OCI-M1 (cell line): ENCODE measurements at regions not wholly inside any gene's neighbourhood (a gene's known extent, or its start where the extent isn't known, plus 50 kb on each side); places are given as distances from the start of the nearest gene placed in this dataset.

Experiments
- DNase-seq: peaks from one replicate; lab custom pipeline; 2025; lab: John Stamatoyannopoulos, UW

DNA sequence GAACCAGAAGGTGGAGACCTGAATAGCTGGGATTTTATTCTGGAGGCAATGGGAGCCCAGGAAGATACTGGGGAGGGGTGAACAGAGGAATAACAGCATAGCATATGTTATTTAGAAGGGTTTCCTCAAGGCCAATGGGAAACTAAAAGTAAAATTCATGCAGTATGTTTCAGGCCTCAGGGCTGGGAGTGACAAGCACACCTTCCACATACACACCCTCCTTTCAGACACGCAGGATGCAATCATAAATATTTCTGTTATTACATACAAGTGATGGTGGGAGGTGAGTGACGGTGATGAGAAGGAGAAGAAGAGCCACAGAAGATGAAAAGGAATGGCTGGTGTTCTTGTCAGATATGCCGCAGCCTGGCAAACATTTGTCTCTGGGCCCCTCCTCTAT, 106.1 kb upstream of the FLRT2 start:
- no peak for DNase-seq

GRCh38 chr14:85425507-85425906, 104.4 kb upstream of the FLRT2 start:
- DNase-seq, result no peak

DNA sequence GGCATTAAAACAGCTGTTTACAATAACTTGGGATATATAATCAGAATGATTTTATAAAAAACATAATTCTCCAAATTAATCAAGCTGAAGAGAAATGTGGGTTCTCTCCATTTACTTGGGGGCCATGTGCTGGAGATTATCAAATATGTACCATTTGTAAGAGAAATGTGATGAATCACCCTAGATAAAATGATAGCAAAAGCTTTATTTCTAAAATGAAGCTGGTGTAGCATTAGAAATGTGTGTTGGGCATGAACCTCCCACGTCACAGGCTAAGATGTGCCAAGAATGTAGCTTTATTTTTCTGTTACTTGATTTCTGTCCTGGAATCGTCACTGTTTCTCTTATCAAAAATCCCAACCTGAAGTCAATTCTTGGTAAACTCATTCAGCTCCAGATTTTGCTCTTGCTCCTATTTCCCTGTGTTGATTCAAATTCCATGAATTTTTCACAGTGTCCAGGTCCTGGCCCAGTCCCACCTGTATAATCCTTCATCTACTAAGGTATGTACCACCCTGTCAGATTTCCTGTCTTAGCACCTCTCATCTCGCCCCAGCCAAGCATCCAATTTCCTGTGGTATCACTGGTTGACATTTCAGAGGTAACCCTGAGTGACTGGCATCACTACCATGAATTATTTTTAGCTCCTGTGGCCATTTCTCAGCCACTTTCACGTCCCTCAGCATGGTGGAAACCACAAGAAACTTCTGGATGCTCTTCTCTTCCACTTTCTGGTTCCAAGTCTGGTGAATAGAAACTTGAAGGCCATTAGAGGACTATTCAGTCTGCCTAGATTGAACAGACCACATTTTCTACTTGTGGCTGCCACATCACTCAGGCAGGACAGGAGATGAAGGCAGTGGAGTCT, 103.6 kb upstream of the FLRT2 start:
- DNase-seq, result no peak

GRCh38 chr14:85428926-85429325, 101.0 kb upstream of the FLRT2 start:
- no peak for DNase-seq

DNA sequence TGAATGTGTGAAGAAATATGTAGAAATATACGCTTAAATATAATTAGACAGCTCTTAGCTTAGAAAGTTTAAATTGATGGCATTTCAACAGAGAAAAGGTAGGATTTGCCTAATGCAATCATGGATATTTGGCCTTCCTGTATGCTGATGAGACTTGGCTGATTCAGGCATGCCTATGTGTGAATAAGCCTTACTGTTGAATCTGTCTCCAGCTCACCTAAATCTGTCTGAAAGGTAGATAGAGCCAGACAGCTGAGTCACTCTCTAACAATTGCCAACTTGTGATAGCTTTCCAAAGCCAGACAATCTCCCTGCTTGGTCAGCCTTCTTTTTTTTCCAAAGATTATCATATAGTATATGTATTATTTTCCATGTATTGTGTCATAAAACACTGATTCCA, 92.8 kb upstream of the FLRT2 start:
- DNase-seq, result no peak

DNA sequence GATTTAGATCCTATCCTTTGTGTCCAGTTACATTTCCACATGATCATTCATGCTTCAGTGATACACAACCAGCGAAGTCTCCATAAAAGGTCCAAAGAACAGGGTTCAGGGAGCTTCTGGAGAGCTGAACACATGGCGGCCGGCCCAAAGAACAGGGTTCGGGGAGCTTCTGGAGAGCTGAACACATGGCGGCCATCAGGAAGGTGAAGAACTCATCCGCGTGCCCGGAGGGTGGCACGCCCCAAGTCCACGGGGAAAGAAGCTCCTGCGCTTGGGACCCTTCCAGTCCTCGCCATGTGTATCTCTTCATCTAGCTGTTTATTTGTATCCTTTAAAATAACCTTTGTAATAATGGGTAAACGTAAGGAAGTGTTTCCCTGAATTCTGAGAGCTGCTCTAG, 91.9 kb upstream of the FLRT2 start:
- no peak for DNase-seq

GRCh38 chr14:85438481-85438942, 91.4 kb upstream of the FLRT2 start:
- no peak for DNase-seq

GRCh38 chr14:85439696-85440328, 90.1 kb upstream of the FLRT2 start:
- no peak for DNase-seq

- no peak for DNase-seq
Observed at GRCh38 chr14:85441909-85442643, 87.9 kb upstream of the FLRT2 start.

- no peak for DNase-seq
Observed at GRCh38 chr14:85442996-85443395, 86.9 kb upstream of the FLRT2 start.

- peak; percentile 72 for DNase-seq
Observed at GRCh38 chr14:85444635-85445034, 85.3 kb upstream of the FLRT2 start.

GRCh38 chr14:85445151-85445795, 84.7 kb upstream of the FLRT2 start:
- DNase-seq, result no peak

GRCh38 chr14:85447883-85448282, 82.1 kb upstream of the FLRT2 start:
- no peak for DNase-seq

GRCh38 chr14:85451421-85451820, 78.5 kb upstream of the FLRT2 start:
- no peak for DNase-seq

GRCh38 chr14:85453401-85454225, 76.3 kb upstream of the FLRT2 start:
- DNase-seq, result peak; percentile 7

DNA sequence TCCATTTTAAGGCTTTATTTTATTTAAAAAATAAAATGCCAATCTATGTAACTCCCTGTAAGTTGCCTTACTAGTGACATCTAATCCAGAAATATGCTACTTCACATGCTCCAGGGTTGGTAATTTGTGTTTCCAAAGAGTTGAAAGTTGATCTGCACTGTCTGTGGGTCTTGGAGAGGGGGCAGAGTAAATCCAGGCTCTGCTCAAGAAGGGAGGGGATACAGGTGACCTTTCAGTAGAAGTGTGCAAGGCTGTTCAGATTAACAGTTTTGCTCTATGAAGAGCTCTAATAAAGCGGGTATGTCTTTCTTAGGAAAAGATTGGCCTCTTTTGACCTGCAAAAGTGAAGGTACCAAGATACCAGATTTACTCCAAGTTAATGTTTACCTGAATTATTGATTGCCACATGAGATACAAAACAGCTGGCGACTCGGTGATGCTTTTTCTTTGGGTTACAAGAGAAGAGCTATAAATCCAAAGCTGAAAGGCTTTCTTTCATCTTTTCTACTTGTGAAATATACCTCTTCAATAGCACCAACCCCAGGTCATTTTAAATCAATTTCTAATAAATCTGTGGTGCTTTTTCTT, 75.6 kb upstream of the FLRT2 start:
- DNase-seq, result no peak

DNA sequence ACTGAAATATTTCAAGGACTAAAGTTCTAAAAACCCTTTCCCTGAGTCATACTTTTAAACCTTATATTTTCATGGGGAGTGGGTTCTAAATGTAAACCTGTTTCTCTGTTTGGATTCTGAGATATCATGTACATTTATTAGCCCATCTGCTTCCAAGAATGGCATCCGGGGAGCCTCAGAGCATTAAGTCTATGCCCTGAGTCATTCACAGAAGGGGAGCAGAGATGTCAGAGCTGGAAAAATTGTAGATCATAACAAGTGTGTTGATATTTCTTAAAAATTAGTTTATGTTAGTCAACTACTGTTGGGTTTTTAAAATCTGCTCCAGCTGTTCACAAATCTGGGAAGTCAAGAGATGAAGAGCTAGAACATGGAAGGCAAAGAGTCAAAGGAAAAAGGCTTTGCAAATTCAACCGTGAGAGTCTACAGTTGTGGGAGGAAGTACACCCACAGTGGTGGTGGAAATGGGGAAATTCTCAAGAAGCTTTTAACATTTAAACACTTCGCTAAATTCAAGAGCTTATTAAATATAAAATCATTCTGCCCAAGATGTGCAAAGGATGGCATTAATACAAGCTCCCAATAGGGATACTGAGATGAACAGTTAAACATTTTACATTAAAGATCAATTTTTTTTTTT, 70.5 kb upstream of the FLRT2 start:
- no peak for DNase-seq

- DNase-seq, result no peak
Observed at GRCh38 chr14:85461432-85462133, 68.4 kb upstream of the FLRT2 start.

DNA sequence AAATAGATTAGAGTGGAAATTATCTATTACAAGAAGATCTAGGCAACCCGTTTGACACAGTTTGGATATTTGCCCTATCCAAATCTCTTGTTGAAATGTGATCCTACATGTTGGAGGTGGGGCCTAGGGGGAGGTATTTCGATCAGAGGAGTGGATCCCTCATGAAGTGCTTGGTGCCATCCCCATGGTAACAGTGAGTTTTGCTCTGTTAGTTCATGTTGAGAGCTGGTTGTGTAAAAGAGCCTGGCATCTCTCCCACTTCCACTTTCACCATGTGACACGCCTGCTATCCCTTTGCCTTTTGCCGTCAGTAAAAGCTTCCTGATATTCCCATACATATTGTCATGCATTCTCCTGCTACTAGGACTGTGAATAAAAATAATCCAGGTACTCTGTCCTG, 66.4 kb upstream of the FLRT2 start:
- DNase-seq, result no peak
